ENCODE measurements at regions not wholly inside any gene's neighbourhood (a gene's known extent, or its start where the extent isn't known, plus 50 kb on each side); places are given as distances from the start of the nearest gene placed in this dataset.

DNA sequence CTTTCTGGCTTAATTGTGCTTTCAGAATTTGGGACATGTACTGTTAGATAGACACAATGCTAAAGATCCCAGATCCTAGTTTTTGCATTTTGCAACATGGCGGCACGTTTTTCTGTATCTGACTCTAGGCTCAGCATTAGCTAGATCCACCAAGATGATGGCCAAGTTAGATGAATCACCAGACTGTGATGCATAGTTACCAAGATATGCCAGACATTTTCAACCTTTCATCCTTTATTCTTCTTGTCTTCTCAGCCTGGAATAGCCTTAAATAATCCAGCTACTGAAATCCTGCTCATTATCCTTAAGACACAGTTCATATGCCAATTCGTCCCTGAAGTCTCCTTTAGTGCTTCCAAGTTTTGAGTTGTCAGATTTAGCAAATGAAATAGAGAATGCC, 144.9 kb upstream of the CRY1 start:
- no peak for TF ChIP-seq POLR2A (IDR thresholded peaks at IDR 0.05; ENCODE audit: low read depth, low read length)
- no peak for DNase-seq (ENCODE audit: insufficient read length, low spot score)
- FAIRE-seq: no peak

DNA sequence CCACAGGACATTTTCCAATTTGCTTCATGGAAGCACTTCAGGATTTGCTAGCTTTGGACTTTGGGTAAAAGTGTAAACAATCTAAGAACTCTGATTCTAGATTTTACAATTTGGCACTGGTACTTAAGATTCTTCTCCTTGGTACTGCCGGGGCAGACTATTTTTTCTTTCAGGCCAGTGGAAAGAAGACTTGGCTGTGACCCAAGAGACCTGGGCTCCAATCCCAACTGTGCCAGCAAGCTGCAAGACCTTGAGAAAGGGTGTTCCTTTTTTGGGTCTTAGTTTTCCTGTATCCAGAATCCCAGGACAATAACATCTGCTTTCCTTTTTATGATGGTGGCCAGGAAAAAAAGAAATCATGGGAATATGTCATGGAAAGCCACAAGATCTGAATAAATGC, 148.1 kb upstream of the CRY1 start:
- no peak for TF ChIP-seq POLR2A (IDR thresholded peaks at IDR 0.05; ENCODE audit: low read depth, low read length)
- DNase-seq (ENCODE audit: insufficient read length, low spot score) (no peak), FAIRE-seq (no peak)

DNA sequence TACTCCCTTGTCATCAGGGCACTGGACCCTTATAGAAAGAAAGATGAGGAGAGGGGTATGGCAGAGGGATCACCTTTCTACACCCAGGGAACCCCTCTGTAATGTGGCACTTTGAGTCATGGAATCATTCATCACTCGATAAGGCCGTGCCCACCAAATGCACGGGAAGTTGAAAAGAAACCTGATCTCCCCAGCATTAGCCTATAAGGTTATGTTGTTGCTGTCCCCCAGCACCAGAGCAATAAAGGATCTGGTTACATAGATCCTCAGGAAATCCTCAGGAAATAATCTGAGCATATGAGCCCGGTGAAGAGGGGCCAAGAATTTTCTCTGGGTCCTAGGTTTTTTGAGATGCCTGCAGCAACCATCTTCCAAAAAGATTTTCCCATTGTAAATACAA, 148.8 kb upstream of the CRY1 start:
- no peak for FAIRE-seq
- no peak for TF ChIP-seq POLR2A (IDR thresholded peaks at IDR 0.05; ENCODE audit: low read depth, low read length)
- no peak for DNase-seq (ENCODE audit: insufficient read length, low spot score)

DNA sequence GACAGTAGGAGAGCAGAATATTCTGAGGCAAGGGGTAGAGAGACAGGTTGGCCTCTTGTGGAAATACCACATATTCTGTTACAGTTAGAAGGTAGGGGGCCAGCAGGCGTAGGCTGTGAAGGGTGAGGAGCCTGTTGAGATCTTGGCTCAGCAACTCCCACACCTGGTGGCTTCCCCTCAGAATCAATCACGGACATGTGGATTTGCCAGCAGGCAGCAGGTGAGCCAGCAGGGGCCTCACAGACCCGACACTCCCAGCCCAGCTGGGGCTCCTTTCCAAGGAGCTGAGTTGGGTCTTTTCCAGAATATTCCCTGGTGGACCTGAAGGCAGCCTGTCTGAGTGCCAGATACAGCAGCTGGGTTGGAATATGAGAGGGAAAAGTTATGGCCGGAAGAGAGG, 150.0 kb upstream of the CRY1 start:
- DNase-seq (ENCODE audit: insufficient read length, low spot score) (no peak), FAIRE-seq (no peak)
- no peak for TF ChIP-seq POLR2A (IDR thresholded peaks at IDR 0.05; ENCODE audit: low read depth, low read length)

DNA sequence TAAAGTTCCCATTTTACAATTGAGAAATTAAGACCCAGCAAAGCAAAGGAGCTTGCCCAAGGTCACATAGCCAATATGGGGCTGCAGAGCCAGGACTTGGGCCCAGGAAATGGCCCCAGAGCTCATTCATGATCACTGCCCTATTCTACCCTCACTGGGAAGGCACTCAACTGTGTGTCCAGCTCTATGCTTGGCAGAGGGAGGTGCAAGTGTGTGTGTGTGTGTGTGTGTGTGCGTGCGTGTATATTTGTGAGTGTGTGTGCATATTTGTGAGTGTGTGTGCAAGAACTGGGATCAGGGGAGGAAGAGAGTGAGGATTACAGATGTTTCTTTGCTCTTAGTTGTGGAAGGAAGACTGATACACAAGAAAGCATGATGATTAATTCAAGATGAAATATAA, 151.2 kb upstream of the CRY1 start:
- no peak for DNase-seq (ENCODE audit: insufficient read length, low spot score)
- TF ChIP-seq POLR2A (IDR thresholded peaks at IDR 0.05; ENCODE audit: low read depth, low read length): no peak
- FAIRE-seq: no peak

DNA sequence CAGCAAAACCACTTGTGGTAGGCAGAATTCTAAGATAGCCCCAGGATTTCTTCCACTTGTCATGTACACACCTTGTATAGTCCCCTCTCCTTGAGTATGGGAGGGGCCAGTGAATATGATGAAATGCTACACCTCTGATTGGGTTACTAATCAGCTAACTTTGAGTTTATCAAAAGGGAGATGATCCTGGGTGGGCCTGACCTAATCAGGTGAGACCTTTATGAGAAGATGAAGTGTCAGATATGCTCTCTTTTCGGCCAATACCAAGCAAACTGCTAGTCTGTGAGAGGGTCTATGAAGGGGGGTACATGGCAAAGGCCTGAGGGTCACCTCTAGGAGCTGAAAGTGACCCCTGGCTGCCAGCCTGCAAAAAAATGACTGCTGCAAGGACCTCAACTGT, 154.3 kb upstream of the CRY1 start:
- no peak for TF ChIP-seq POLR2A (IDR thresholded peaks at IDR 0.05; ENCODE audit: low read depth, low read length)
- DNase-seq (ENCODE audit: insufficient read length, low spot score) (no peak), FAIRE-seq (no peak)

DNA sequence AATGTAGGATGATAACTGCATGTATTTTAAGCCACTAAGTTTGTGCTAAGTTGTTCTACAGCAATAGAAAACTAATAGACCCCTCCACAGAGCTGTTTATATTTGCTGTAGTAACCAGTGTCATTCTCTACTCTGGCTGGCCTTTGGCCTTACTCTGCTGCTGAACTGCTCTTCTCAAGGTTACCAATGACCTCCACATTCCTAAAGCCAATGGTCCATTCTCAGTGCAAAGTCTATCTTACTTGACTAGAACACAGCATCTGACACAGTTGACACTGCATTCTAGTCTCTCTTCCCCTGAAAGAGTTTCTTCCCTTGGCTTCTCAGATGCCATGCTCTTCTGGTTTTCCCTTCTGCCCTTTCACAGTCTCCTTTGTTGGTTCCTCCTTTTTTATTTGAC, 154.8 kb upstream of the CRY1 start:
- no peak for FAIRE-seq
- TF ChIP-seq POLR2A (IDR thresholded peaks at IDR 0.05; ENCODE audit: low read depth, low read length): no peak
- DNase-seq (ENCODE audit: insufficient read length, low spot score): no peak

DNA sequence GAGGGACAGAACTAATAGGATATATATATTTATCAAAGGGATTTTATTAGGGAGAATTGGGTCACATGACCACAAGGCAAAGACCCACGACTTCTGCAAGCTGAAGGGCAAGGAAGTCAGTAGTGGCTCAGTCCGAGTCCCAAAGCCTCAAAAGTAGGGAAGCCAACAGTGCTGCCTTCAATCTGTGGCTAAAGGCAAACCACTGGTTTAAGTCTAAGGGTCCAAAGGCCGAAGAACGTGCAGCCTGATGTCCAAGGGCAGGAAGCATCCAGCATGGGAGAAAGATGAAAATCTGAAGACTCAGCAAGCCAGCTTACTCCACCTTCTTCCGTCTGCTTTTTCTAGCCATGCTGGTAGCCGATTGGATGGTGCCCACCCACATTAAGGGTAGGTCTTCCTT, 157.9 kb upstream of the CRY1 start:
- no peak for TF ChIP-seq POLR2A (IDR thresholded peaks at IDR 0.05; ENCODE audit: low read depth, low read length)
- DNase-seq (ENCODE audit: insufficient read length, low spot score): no peak
- no peak for FAIRE-seq

DNA sequence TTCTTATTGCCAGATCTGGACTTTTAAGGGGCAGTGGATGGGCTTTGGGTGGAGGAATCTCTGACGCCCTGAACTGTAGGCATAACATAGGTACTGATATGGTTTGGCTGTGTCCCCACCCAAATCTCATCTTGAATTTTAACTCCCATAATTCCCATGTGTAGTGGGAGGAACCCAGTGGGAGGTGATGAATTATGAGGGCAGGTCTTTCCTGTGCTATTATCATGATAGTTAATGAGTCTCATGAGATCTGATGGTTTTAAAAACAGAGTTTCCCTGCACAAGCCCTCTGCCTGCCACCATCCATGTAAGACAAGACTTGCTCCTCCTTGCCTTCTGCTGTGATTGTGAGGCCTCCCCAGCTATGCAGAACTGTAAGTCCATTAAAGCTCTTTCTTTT, 160.0 kb upstream of the CRY1 start:
- FAIRE-seq (no peak), DNase-seq (ENCODE audit: insufficient read length, low spot score) (no peak)
- TF ChIP-seq POLR2A (IDR thresholded peaks at IDR 0.05; ENCODE audit: low read depth, low read length): no peak

DNA sequence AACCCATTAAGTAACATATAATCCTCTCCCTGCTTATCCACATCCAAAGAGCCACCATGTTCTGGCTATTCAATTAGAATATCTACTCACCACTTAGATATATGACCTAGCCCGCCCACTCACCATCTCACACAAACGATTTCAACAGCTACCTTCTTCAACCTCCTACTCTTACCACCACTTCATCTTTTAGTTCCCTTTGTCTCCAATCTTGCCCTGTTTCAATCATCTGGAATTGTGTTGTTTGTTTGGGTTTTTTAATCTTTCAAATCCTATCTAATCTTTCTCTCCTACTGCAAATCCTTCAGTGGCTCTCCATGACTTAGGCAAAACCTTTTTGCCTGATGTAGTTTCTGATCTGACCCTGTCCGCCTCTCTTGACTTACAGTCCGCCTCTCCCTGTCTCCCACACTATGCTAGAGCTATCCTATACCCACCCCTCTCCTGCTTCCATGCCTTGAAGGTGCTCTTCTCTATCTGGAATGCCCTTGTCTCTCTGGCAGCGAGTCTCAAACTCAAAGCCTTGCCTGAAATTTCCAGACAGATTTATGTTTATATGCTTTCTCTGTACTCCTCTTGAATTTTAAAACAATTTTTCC, 161.0 kb upstream of the CRY1 start:
- no peak for DNase-seq (ENCODE audit: insufficient read length, low spot score)
- no peak for TF ChIP-seq POLR2A (IDR thresholded peaks at IDR 0.05; ENCODE audit: low read depth, low read length)
- no peak for FAIRE-seq

DNA sequence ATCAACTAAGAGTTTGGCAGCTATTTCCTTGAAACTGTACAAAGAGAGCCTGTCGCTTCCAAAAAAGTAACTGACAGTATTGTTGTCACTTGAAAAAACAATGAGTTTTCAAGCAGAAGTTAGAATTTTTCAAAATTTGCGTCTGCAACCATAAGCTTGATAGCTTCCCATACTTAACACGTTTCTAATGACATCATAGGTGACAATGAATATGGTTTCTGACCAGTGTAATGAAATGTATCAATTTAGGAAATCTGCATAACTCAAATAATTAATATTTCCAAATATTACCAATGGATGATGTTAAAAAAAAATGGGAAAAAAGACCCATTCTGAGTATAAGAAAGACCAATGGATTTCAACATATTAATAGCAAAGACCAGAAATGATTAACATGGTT, 165.4 kb upstream of the CRY1 start:
- DNase-seq (ENCODE audit: insufficient read length, low spot score) (no peak), FAIRE-seq (no peak)
- no peak for TF ChIP-seq POLR2A (IDR thresholded peaks at IDR 0.05; ENCODE audit: low read depth, low read length)

DNA sequence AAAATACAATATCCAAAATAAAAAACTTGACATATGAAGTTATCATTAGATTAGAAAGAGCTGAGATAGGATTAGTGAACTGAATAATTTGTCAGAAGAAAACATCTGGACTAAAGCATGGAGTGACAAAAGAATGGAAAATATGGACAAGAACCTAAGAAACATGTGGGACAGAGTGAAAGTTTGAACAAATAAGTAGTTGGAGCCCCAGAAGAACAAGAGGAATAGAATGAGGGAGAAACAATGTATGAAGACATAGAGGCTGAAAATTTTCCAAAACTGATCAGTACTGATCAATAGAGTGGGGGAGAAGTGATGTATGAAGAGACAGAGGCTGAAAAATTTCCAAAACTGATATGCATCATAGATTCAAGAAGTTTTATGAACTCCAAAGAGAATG, 170.6 kb upstream of the CRY1 start:
- DNase-seq (ENCODE audit: insufficient read length, low spot score) (no peak), FAIRE-seq (no peak)
- TF ChIP-seq POLR2A (IDR thresholded peaks at IDR 0.05; ENCODE audit: low read depth, low read length): no peak

DNA sequence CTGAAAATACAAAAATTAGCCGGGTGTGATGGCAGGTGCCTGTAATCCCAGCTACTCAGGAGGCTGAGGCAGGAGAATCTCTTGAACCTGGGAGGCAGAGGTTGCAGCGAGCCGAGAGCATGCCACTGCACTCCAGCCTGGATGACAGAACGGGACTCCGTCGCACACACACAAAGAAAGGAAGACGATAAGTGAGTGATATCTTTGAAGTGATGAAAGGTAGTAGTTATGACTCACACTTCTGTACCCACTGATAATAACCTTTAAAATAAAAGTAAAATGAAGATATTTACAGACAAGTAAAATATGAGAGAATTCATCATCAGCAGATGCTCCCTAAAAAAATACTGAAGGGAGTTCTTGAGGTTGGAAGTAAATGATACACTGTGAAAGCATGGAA, 171.3 kb upstream of the CRY1 start:
- TF ChIP-seq POLR2A (IDR thresholded peaks at IDR 0.05; ENCODE audit: low read depth, low read length): no peak
- FAIRE-seq: no peak
- DNase-seq (ENCODE audit: insufficient read length, low spot score): no peak

DNA sequence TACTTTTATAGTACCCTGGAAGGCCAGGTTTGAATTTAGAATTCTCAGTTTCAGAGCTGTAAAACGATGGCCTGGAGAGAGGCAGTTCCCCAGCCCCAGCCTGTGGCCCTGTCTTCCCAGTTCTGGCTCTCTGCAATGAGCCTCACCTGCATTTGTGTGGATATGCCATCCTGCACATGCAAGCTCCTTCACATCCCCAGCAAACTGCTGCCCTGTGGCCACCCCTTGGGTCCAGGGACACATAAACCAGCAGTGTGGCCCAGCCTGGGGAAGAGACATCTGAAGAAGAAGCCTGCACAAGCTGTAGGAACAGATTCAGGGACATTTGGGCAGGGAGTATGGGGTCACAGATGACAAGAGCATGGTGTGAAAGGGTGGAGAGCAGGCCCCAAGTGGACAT, 174.3 kb upstream of the CRY1 start:
- DNase-seq (ENCODE audit: insufficient read length, low spot score) (no peak), FAIRE-seq (no peak)
- no peak for TF ChIP-seq POLR2A (IDR thresholded peaks at IDR 0.05; ENCODE audit: low read depth, low read length)

DNA sequence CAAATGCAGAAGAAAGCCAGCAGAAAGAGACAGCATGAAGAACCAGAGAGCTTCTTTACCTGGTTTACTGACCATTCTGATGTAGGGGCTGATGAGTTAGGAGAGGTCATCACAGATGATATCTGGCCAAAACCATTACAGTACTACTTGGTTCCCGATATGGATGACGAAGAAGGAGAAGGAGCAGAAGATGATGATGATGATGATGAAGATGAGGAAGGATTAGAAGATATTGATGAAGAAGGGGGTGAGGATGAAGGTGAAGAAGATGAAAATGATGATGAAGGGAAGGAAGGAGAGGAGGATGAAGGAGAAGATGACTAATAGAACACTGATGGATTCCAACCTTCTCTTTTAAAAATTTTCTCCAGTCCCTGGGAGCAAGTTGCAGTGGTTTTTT, 178.2 kb upstream of the CRY1 start:
- TF ChIP-seq POLR2A (IDR thresholded peaks at IDR 0.05; ENCODE audit: low read depth, low read length): no peak
- DNase-seq (ENCODE audit: insufficient read length, low spot score) (no peak), FAIRE-seq (no peak)

DNA sequence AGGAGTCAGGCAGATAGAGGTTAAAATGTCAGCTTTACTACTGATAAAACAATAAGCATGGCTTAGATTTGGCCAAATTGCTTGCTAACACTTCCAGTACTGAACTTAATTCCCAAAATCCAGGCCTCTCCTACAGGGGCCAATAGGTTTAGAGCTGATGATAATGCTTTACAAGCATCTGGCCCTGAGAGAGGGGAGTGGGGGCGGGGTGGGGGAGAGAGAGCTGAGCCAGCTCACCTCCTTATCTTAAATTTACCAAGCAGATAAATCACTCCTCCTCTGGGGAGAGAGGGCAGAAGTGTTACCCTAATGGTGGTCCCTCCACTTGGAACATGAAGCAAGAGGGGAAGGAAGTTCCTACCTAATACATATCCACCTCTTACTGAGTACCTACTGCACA, 182.2 kb upstream of the CRY1 start:
- no peak for TF ChIP-seq POLR2A (IDR thresholded peaks at IDR 0.05; ENCODE audit: low read depth, low read length)
- DNase-seq (ENCODE audit: insufficient read length, low spot score) (no peak), FAIRE-seq (no peak)
